Aorta (tissue), 5 donors: ENCODE measurements at regions not wholly inside any gene's neighbourhood (a gene's known extent, or its start where the extent isn't known, plus 50 kb on each side); places are given as distances from the start of the nearest gene placed in this dataset.

ENCODE experiments used
- ATAC-seq: fragments of 200-7000 bp; cut with Tn5 transposase; one replicate; pipeline ENCODE4 v1.9.1; 2022; ENCODE audit warnings: moderate library complexity; ENCODE audit not compliant: low FRiP score
- DNase-seq, 2 donors: peaks; one replicate each; pipeline ENCODE4 v3.0.0-alpha.2; 2020
- H3K27ac ChIP-seq, 2 donors: one replicate each; pipeline ENCODE4 v1.5.1; 2013; ENCODE audit warnings: low read length in 2 of 2, mild to moderate bottlenecking in 2 of 2, moderate library complexity in 2 of 2, control low read depth in 1 of 2, inconsistent platforms in 1 of 2, low read depth in 1 of 2
- H3K27me3 ChIP-seq, 2 donors: one replicate each; pipeline ENCODE4 v1.6.1; 2013; ENCODE audit warnings: control low read depth in 1 of 2, low read length in 1 of 2, mild to moderate bottlenecking in 1 of 2, moderate library complexity in 1 of 2; ENCODE audit not compliant: insufficient read depth in 2 of 2, control insufficient read depth in 1 of 2
- H3K36me3 ChIP-seq, 2 donors: one replicate each; pipeline ENCODE4 v1.6.1; 2013; ENCODE audit warnings: control low read depth in 1 of 2, low read length in 1 of 2, mild to moderate bottlenecking in 1 of 2; ENCODE audit not compliant: insufficient read depth in 2 of 2, control insufficient read depth in 1 of 2
- H3K4me1 ChIP-seq, 2 donors: one replicate each; pipeline ENCODE4 v1.6.1; 2013; ENCODE audit warnings: low read length in 2 of 2, control low read depth in 1 of 2, mild to moderate bottlenecking in 1 of 2, moderate library complexity in 1 of 2; ENCODE audit not compliant: insufficient read depth in 2 of 2, control insufficient read depth in 1 of 2
- H3K4me3 ChIP-seq, 2 donors: one replicate each; pipeline ENCODE4 v1.5.1; 2013; ENCODE audit warnings: low read length in 2 of 2, control low read depth in 1 of 2, mild to moderate bottlenecking in 1 of 2
- H3K9me3 ChIP-seq: one replicate; pipeline ENCODE4 v1.6.1; 2013; ENCODE audit warnings: mild to moderate bottlenecking, low read length; ENCODE audit not compliant: control insufficient read depth
- WGBS, 2 donors: extraction: QIAGEN DNeasy Blood & Tissue Kit; methylation state at CpG; one replicate each; pipeline ENCODE4 v1.1.7; 2013; 5-methylcytosine and 5-hydroxymethylcytosine counted together
- intact Hi-C, 2 donors: fragments of 100-400 bp; cut with DNase I; formaldehyde crosslinking; loops; one replicate each; pipeline versions ENCODE4 v1.14.2 to v1.15.0; 2022
- donor health status: healthy with polysubstance abuse.
- donor health status: Bipolar disorder and iron deficiency.
- donor health status: DM: no; HTN: no; CAD: no.
- donor health status: DM: no; HTN: no; CAD: no.
- donor health status: DM: yes; HTN: yes; CAD: no.

DNA sequence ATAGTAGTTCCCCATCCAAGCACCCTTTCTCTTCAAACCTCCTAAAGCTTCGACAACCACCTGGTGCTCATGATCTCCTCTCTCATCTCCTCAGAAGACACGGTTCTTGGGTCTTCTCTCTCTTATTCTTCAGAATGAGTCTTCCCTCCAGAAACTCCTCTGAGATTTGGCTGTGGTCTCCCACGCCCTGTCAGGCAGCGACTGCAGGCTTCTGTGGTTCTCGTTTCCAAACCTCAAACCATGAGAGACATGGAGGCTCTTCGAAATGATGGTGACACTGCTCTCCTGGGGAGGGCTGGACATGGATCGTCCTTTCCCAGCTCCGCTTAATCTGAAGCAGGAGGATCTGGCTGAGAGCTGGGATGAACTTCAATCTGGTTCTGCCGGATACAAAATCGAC, 78.6 kb upstream of the PITRM1 start:
- WGBS, 2 donors = 95% methylated on average over 10 of the region's 10 CpGs
- Histone ChIP-seq H3K4me1 (no peaks in the 10 kb centered on the region), H3K27ac (no peak overlapping the region), H3K27me3 (no peaks in the 10 kb centered on the region), H3K4me3 (no peak overlapping the region), H3K36me3 (no peaks in the 10 kb centered on the region), H3K9me3 (no peaks in the 10 kb centered on the region)
- ATAC-seq = no peak
- no peak for DNase-seq
- intact Hi-C loops = no loop called here

DNA sequence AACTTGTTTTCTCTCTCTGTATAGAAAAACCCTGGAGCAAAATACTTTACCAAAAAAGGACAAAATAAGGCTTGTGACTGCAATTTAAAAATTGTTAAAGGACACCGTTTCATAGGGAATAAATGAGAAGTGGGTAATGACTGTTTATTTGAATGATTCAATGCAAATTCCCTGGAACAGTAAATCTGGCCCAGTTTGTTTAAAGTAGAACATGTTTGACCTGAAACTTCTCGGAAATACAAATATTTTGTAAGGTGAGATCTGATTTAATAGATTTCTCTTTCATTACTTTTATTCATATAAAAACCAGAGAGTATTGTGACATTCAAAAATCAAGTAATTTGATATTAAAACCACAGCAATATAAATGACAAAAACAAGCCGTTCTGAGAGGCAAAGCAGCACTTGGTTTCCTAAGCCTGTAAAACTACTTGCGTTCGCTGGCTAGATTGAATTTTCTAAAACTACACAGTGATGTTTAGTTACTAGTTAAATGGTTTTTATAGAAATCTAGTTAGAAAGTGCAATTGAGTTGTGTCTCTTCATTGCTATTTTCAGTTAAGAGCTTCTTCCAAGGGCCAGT, 76.8 kb upstream of the PITRM1 start:
- Histone ChIP-seq H3K27ac (peak overlapping the region in 1 of 2 donors; percentile 80), H3K36me3 (no peaks in the 10 kb centered on the region), H3K9me3 (no peaks in the 10 kb centered on the region), H3K4me3 (no peak overlapping the region), H3K27me3 (no peaks in the 10 kb centered on the region), H3K4me1 (no peaks in the 10 kb centered on the region)
- 26 to 36% methylated on average over 5 of the region's 5 CpGs for WGBS, 2 donors
- ATAC-seq (no peak), DNase-seq (no peak)
- intact Hi-C loops = loop anchor here in 1 of 2 donors (10.0 kb wide), 1 partner anchor 205 kb away; no protein-coding TSS in a partner anchor

DNA sequence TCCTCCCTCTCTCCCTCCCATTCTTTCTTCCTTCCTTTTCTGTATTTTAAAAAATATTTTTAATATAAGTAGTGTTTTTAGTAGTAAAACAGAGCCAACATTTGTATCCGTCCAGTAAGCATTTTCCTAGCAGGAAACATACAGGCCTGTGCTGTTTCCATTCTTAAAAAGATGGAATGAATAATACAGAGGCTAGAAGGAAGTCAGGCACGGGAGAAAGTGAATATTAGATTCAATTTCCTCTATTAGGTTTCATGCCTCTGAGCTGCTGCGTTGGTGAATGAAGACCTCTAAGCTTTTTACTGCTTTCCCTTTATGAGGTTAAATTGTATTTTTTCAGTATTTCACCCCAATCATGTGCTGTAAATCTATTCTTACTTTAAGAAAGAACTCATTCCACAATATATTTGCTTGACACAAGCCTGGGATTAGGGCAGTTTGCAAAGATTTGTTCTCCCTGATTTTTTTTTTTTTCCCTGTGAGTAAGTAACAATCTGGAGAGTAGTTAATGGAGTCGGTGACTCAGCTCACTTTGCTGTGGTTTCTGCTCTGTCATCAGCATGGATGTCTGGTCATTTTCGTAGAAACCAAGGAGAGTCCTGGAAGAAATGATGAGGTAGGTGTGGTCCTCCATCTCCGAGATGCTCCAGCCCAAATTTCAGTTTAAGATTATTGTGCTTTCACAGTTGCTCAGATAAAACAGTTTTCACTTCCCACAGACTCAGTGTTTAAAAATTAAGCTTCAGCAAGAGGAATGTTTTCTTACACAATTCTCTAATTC, 76.1 kb upstream of the PITRM1 start:
- peak overlapping the region; percentile 60 to 80 for H3K27ac ChIP-seq
- peak; percentile 82 for ATAC-seq
- no peak overlapping the region for H3K4me3 ChIP-seq
- H3K4me1 ChIP-seq = no peaks in the 10 kb centered on the region
- H3K27me3 ChIP-seq = no peaks in the 10 kb centered on the region
- WGBS, 2 donors = 0 to 4% methylated on average over 6 of the region's 6 CpGs
- H3K36me3 ChIP-seq = no peaks in the 10 kb centered on the region
- intact Hi-C loops = loop anchor here in 1 of 2 donors (10.0 kb wide), 1 partner anchor 206 kb away; no protein-coding TSS in a partner anchor
- no peak for DNase-seq
- H3K9me3 ChIP-seq = no peaks in the 10 kb centered on the region

DNA sequence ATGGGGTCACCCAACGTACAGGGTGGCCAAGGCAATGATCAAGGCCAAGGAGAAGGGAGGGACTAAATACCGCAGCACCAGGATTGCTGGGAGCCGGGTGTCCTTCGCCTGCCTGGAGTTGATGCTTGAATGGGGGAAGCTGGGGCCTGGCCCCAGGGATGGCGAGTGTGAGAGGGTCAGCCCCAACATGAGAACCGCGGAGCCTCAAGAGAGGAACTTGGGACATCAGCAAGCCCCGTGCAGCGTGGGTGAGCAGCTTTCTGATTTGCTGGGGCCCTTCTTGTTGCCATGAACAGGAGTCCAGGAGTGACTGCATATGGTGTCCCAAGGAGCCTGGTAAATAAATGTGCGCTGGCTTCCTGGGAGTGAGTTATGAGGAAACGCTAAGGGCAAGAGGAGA, 72.8 kb upstream of the PITRM1 start:
- ATAC-seq = no peak
- Histone ChIP-seq H3K27me3 (no peaks in the 10 kb centered on the region), H3K4me1 (no peaks in the 10 kb centered on the region), H3K27ac (no peak overlapping the region), H3K4me3 (no peak overlapping the region), H3K9me3 (no peaks in the 10 kb centered on the region), H3K36me3 (no peaks in the 10 kb centered on the region)
- intact Hi-C loops = loop anchor here in 1 of 2 donors (10.0 kb wide), 1 partner anchor 209 kb away; no protein-coding TSS in a partner anchor
- no peak for DNase-seq
- WGBS, 2 donors = 98% methylated on average over 11 of the region's 11 CpGs

DNA sequence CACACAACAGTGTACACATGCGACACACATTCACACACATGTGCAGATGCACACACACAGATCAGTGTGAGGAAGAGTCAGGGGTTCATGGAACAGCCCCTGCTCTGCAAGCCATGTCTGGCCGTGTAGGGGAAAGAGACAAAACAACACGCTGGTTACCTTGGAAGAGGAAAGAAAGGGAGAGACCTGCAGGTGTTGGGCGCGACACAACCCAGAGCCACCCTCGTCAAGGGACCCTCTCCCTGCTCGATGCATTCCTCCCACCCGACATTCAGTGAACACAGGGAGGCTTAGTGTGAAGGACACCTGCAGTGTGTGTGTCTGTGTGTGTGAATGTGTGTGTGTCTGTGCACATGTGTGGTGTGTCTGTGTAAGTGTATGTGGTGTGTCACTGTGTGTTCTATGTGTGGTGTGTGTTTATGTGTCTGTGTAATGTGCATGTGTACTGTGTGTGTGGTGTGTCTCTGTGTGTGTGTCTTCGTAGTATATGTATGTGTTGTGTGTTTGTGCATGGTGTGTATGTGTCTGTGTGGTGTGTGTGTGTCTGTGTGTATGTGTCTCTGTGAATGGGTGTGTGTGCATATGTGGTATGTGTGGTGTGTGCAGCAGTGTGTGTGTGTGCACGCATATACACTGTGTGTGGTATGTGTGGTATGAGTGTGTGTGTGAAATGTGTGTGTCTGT, 69.5 kb upstream of the PITRM1 start:
- intact Hi-C loops = loop anchor here in 1 of 2 donors (10.0 kb wide), 1 partner anchor 213 kb away; no protein-coding TSS in a partner anchor
- Histone ChIP-seq H3K27me3 (no peaks in the 10 kb centered on the region), H3K9me3 (no peaks in the 10 kb centered on the region), H3K4me1 (no peaks in the 10 kb centered on the region), H3K36me3 (no peaks in the 10 kb centered on the region), H3K27ac (no peak overlapping the region), H3K4me3 (no peak overlapping the region)
- ATAC-seq = no peak
- DNase-seq = no peak
- WGBS, 2 donors = 86 to 89% methylated on average over 10 of the region's 10 CpGs

DNA sequence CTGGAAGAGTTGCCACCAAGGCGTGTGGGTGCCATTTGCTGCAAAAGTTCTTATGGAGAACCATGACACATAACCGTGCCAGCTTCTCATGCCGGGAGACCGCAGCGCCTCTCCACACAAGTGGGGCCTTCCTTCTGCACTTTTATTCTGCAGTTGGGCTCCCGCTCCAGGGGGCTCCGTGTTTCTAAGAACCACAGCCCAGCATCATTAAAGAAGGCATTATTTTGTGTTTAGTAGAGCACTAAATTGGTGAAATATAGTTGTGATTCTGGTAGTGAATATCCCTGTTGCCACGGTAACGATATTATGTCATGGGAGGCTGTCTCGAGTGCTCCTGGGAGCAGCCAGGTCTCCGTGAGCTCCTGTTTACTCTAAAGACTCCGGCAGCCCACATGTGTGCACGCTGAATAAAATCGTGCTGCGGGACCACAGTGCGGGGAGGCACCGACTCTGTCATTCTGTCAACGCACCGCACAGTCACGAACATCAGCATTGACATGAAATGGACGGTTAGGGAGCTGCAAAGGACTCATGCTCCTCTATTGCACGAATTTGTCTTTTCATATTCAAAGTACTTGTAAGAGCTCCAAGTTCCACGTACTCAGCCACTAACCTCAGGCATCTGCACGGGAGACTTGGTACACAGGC, 68.8 kb upstream of the PITRM1 start:
- Histone ChIP-seq H3K4me3 (no peak overlapping the region), H3K4me1 (no peaks in the 10 kb centered on the region), H3K36me3 (no peaks in the 10 kb centered on the region), H3K27ac (no peak overlapping the region), H3K9me3 (no peaks in the 10 kb centered on the region), H3K27me3 (no peaks in the 10 kb centered on the region)
- whole genome bisulfite sequencing, 2 donors = 88 to 90% methylated on average over 24 of the region's 24 CpGs
- ATAC-seq = no peak
- DNase-seq = no peak
- intact Hi-C loops = loop anchor here in 1 of 2 donors (10.0 kb wide), 1 partner anchor 213 kb away; no protein-coding TSS in a partner anchor

DNA sequence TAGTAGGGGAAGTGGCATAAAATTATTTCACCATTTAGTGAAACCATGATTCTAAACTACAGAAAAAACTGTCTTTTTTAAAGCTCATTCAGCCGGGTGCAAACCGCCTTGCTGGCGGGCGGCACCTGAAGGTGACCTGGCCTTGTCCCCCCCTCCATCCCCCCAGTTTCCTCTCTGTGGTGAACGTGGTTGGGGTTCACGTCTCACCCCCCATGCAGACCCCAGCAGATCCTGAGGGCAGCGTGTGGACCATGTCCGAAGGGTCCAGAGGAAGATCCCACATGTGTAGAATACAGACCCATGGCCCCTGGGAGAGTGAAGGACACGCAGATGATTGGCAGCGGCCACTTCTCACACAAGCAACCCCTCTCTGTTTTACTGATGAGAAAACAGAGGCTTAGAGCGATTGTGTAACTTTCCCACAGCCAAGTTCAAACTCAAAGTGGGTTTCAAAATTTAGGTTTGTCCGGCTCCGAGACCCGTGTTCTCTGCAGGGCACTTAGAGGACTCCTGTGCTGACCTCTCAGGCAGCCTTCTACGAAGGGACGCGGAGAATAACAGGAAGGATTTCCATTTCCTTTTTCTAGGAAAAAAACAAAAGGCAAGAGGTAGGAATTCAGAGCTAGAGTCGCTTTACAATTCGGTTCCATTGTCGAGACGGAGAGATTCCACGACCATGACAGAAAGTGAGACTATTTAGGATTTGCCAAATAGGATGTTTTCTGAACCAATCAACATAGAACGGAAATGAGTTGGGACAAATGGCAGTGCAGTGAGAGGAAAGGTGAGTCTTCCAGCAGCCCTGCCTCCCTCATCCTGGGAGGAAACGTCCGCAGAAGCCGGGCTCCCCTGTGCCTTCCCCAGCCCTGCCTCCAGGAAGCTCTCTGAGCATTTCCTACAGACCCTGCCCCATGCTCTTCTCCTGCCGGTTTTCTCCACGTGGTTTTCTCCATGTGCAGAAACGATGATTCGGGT, 67.6 kb upstream of the PITRM1 start:
- Histone ChIP-seq H3K27ac (no peak overlapping the region), H3K4me3 (no peak overlapping the region), H3K27me3 (no peaks in the 10 kb centered on the region), H3K9me3 (no peaks in the 10 kb centered on the region), H3K36me3 (no peaks in the 10 kb centered on the region), H3K4me1 (no peaks in the 10 kb centered on the region)
- intact Hi-C loops = loop anchor here (2.0 to 10.0 kb wide), 8 partner anchors 215 to 1527 kb away; no protein-coding TSS in a partner anchor
- ATAC-seq = no peak
- no peak for DNase-seq
- 83 to 84% methylated on average over 30 of the region's 30 CpGs for WGBS, 2 donors
